ENCODE measurements at regions not wholly inside any gene's neighbourhood (a gene's known extent, or its start where the extent isn't known, plus 50 kb on each side); places are given as distances from the start of the nearest gene placed in this dataset.
A peak's percentile ranks its signal among the peaks of the same experiment; 100 is the strongest.

- H3K27ac ChIP-seq, result no peak overlapping the region
- TF ChIP-seq ZFX (IDR thresholded peaks at IDR 0.05), result no peak
- TF ChIP-seq CTCF (conservative IDR thresholded peaks at IDR 0.05), result no peak
These were observed 1714.3 kb upstream of the PCDH20 start for GRCh38 chr13:63129995-63130394.

- H3K27ac ChIP-seq, result no peak overlapping the region
- TF ChIP-seq ZFX (IDR thresholded peaks at IDR 0.05) (no peak), CTCF (conservative IDR thresholded peaks at IDR 0.05) (no peak)
These were observed 1713.1 kb upstream of the PCDH20 start for GRCh38 chr13:63128716-63129115.

- no peak overlapping the region for H3K27ac ChIP-seq
- no peak for TF ChIP-seq ZFX (IDR thresholded peaks at IDR 0.05)
- peak; percentile 66 for TF ChIP-seq CTCF (conservative IDR thresholded peaks at IDR 0.05)
These were observed 1709.2 kb upstream of the PCDH20 start for GRCh38 chr13:63124863-63125262.

GRCh38 chr13:63120883-63121282 lies 1705.2 kb upstream of the PCDH20 start:
- TF ChIP-seq CTCF (conservative IDR thresholded peaks at IDR 0.05) (no peak), ZFX (IDR thresholded peaks at IDR 0.05) (no peak)
- no peak overlapping the region for H3K27ac ChIP-seq

GRCh38 chr13:63117710-63118109 lies 1702.1 kb upstream of the PCDH20 start:
- no peak for TF ChIP-seq ZFX (IDR thresholded peaks at IDR 0.05)
- no peak for TF ChIP-seq CTCF (conservative IDR thresholded peaks at IDR 0.05)
- H3K27ac ChIP-seq, result no peak overlapping the region

GRCh38 chr13:63112799-63113395 lies 1697.2 kb upstream of the PCDH20 start:
- H3K27ac ChIP-seq, result no peak overlapping the region
- TF ChIP-seq ZFX (IDR thresholded peaks at IDR 0.05), result no peak
- no peak for TF ChIP-seq CTCF (conservative IDR thresholded peaks at IDR 0.05)

- H3K27ac ChIP-seq, result no peak overlapping the region
- TF ChIP-seq CTCF (conservative IDR thresholded peaks at IDR 0.05) (no peak), ZFX (IDR thresholded peaks at IDR 0.05) (no peak)
These were observed 1694.8 kb upstream of the PCDH20 start for GRCh38 chr13:63110466-63110865.

Data from C4-2B (cell line).